NCI-H146 treated with DMSO at 0.1 percent for 48 hours (cell line): ENCODE measurements at regions not wholly inside any gene's neighbourhood (a gene's known extent, or its start where the extent isn't known, plus 50 kb on each side); places are given as distances from the start of the nearest gene placed in this dataset.
"Not testable (repeated sequence)": the region's sequence is repeated elsewhere in the genome, so short reads cannot be mapped to it uniquely, and the experiment has no call there.

Source experiments
- DNase-seq: peaks from one replicate; lab custom pipeline; 2025; ENCODE audit not compliant: unreplicated experiment; lab: John Stamatoyannopoulos, UW

DNA sequence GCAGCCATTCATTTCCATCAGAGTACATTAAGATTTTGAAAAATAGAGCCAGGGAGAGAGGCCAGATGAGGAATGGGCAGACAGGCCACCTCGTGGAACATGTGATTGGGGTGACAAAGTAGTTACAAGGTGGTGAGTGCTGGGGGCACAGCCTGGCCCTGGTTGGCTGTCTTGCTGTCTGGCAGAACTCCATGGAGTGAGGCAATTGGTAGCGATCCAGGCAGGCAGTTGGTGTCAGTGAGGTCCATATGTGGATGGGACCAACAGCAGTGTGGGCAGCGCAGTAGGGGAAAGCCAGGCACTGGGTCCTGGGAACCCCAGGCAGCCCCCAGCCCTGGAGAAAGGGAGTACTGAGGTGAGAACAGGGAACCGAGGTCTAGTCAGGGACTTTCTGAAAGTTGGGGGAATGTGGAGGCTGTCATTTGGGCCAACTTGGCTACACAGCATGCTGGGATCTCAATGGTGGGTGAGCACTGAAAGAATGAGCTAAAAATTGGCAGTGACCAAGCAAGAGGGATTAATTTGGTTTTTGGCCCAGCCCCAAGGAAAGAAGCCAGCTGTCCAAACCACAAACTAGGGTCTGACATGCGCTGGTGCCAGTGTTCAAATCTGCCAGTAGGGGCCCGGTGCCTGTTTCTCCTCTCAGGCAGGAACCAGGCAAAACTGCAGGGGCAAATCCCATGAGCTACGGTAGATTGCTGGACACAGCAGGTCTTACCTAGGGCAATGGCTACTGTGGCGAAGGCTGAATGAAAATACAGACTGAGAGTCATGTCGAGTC, 61.4 kb upstream of the E2F3 start:
- no peak for DNase-seq

- DNase-seq, result no peak
These were observed 60.6 kb upstream of the E2F3 start for GRCh38 chr6:20341096-20341495.

- no peak for DNase-seq
These were observed 60.1 kb upstream of the E2F3 start for GRCh38 chr6:20341564-20341963.

DNA sequence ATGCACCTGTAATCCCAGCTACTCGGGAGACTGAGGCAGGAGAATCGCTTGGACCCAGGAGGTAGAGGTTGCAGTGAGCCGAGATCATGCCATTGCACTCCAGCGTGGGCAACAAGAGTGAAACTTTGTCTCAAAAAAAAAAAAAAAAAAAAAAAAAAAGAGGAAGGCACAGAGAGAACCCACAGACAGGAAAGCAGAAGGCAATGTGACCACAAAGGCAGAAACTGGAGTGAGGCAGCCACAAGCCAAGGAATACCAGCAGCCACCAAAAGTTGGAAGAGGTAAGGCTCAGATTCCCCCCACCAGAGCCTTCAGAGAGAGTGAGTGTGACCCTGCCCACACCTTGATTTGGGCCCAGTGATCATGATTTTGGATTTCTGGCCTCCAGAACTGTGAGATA, 54.7 kb upstream of the E2F3 start:
- DNase-seq, result not testable (repeated sequence)

DNA sequence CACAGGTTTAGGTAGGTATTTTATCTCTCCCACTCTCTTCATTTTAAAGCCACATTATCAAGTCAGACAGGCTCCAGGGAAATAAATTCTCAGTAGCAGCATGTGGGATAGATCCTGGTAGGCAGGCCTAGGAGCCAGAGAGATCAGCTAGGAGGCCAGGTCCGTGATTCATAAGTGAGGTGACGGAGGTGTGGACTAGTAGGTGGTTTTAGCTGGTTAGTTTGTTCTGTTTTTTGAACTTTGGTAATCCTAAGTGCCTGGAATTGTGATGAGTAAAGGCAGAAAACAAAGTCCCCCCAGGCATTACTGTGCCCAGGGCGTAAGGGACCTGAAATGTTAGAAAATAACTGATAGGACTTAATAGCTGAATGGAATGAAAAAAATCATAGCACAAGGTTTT, 53.6 kb upstream of the E2F3 start:
- DNase-seq, result no peak

GRCh38 chr6:20349225-20349624, 52.5 kb upstream of the E2F3 start:
- no peak for DNase-seq

GRCh38 chr6:20350215-20350614, 51.5 kb upstream of the E2F3 start:
- DNase-seq, result no peak

DNA sequence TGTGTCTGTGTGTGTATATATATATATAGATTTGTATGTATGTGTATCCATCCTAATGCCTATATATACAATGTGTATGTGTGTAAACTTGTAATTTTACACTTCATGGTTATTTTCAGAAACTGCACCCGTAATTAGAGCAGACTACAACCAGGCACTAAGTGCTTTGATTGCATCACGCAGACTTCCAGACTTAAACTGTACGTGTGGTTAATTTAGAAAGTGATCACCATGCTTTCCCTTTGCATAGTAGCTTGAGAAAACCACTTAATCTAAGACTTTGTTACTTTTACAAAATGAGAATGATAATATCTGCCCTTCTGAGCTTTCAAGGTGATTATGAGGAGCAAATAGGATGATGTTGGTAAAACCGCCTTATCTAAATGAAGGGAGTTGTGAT, 50.1 kb upstream of the E2F3 start:
- no peak for DNase-seq
